ENCODE measurements at regions not wholly inside any gene's neighbourhood (a gene's known extent, or its start where the extent isn't known, plus 50 kb on each side); places are given as distances from the start of the nearest gene placed in this dataset.
"Not testable (repeated sequence)": the region's sequence is repeated elsewhere in the genome, so short reads cannot be mapped to it uniquely, and the experiment has no call there.

DNA sequence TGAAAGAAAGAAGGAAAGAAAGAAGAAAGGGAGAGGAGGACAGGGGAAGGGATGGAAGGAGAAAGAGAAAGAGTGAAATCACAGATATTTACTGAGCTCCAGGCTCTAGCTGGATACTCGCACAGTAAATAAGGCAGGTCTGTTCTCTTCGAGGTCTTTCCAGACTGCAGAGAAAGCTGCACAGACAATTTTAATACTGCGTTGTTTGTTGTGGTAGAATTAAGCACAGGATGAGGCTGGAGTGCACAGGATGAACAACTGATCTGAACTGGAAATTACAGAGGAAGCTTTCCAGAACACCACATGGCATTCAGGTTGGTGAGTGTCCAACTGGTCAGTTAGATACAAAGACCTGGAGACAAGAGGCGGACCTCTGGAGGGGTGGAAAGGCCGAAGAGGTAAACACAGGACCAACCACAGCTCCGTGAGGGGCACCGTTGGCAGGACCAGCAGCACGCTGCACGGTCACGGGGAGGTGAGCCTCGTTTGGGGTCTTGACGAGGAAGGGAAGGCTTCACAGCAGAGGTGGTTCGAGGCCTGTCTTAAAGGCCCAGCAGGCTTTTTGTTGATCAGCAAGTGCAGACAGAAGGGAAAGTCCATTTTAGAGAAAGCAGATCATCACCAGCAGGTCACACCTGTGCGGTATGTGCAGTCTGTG, 121.7 kb downstream of the ATP6V0E2 start:
- H3K36me3 ChIP-seq (ENCODE audit: control insufficient read depth, insufficient read depth, low read length); H3K27me3 ChIP-seq (ENCODE audit: control insufficient read depth, insufficient read depth, low read length); H3K9me3 ChIP-seq (ENCODE audit: control insufficient read depth, insufficient read depth, low read length); H3K4me3 ChIP-seq (ENCODE audit: low read depth, low read length); H3K4me1 ChIP-seq (ENCODE audit: control insufficient read depth, insufficient read depth, low read length); H3K27ac ChIP-seq (ENCODE audit: low read depth, low read length); H3K9ac ChIP-seq (ENCODE audit: low read depth, low read length): not testable (repeated sequence)

DNA sequence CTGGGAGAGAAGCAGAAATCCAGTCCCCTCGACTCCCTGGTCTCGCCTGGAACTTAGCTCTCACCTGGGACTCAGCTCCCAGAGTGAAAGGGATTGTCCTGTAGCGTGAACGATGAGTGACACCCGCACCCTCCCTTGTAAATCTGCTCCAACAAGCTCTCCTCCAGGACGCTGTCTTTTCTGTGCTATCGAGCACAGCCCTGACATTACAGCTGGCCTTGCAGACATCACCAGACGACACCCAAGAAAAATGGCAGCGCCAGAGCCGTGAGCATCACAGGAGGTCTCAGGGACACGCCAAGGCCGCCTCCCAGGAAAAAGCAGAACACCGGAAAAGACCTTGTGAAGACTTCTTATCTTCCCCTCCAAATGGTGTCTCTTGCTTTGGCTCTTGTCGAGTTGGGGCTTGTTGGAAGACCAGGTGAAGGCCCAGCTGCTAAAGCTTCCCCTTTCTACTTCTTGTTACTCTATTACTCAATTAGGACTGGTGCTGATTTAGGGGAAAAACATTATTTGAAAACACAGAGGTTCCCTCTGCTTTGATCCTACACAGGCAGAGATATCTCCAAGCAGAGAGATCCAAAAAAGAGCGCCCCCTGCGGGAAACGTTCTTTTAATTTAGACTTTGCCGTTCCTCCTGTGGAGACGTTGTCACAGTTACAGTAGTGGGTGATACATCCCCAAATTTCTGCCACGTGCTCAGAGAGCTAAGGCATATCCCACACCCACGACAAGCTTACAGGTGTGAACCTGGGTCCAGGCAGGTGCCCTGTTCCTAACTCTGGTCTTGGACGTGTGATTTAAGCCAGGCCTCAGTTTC, 127.2 kb downstream of the ATP6V0E2 start:
- not testable (repeated sequence) for H3K4me1 ChIP-seq (ENCODE audit: control insufficient read depth, insufficient read depth, low read length); H3K27me3 ChIP-seq (ENCODE audit: control insufficient read depth, insufficient read depth, low read length); H3K9ac ChIP-seq (ENCODE audit: low read depth, low read length); H3K4me3 ChIP-seq (ENCODE audit: low read depth, low read length); H3K9me3 ChIP-seq (ENCODE audit: control insufficient read depth, insufficient read depth, low read length); H3K27ac ChIP-seq (ENCODE audit: low read depth, low read length); H3K36me3 ChIP-seq (ENCODE audit: control insufficient read depth, insufficient read depth, low read length)

DNA sequence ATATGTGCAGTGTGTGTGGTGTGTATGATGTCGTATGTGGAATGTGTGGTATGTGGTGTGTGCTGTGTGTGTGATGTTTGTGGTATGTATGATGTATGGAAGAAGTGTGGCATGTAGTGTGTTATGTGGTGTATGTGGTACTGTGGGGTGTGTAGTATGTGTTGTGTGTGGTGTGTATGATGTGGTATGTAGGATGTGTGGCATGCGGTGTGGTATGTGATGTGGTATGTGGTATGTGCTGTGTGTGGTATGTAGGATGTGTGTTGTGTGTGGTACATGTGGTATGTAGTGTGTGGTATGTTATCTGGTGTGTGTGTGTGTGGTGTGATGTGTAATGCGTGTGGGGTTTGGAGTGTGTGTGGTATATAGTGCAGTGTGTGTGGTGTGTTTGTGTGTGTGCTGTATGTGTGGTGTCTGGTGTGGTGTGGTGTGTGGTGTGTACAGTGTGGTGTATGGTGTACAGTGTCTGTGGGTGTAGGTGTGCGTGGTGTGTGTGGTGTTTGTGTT, 129.6 kb downstream of the ATP6V0E2 start:
- no peaks in the 10 kb centered on the region for H3K27me3 ChIP-seq (ENCODE audit: control insufficient read depth, insufficient read depth, low read length)
- no peaks in the 10 kb centered on the region for H3K9me3 ChIP-seq (ENCODE audit: control insufficient read depth, insufficient read depth, low read length)
- H3K27ac ChIP-seq (ENCODE audit: low read depth, low read length): no peak overlapping the region
- no peaks in the 10 kb centered on the region for H3K4me1 ChIP-seq (ENCODE audit: control insufficient read depth, insufficient read depth, low read length)
- no peak overlapping the region for H3K4me3 ChIP-seq (ENCODE audit: low read depth, low read length)
- H3K9ac ChIP-seq (ENCODE audit: low read depth, low read length): no peak overlapping the region
- H3K36me3 ChIP-seq (ENCODE audit: control insufficient read depth, insufficient read depth, low read length): no peaks in the 10 kb centered on the region

DNA sequence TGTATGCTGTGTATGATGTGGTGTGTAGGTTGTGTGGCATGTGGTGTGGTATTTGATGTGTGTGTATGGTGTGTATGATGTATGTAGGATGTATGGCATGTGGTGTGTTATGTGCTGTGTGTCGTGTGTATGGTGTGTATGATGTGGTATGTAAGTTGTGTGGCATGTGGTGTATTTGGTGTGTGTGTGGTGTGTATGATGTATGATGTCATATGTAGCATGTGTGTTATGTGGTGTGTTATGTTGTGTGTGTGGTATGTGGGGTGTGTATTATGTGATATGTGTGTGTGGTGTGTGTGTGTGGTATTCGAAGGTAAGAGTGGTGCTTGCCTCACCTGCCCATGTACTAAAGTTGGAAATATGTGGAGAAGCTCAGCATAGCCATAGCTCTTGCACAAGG, 130.2 kb downstream of the ATP6V0E2 start:
- not testable (repeated sequence) for H3K36me3 ChIP-seq (ENCODE audit: control insufficient read depth, insufficient read depth, low read length); H3K27ac ChIP-seq (ENCODE audit: low read depth, low read length); H3K9me3 ChIP-seq (ENCODE audit: control insufficient read depth, insufficient read depth, low read length); H3K4me3 ChIP-seq (ENCODE audit: low read depth, low read length); H3K9ac ChIP-seq (ENCODE audit: low read depth, low read length); H3K27me3 ChIP-seq (ENCODE audit: control insufficient read depth, insufficient read depth, low read length); H3K4me1 ChIP-seq (ENCODE audit: control insufficient read depth, insufficient read depth, low read length)

DNA sequence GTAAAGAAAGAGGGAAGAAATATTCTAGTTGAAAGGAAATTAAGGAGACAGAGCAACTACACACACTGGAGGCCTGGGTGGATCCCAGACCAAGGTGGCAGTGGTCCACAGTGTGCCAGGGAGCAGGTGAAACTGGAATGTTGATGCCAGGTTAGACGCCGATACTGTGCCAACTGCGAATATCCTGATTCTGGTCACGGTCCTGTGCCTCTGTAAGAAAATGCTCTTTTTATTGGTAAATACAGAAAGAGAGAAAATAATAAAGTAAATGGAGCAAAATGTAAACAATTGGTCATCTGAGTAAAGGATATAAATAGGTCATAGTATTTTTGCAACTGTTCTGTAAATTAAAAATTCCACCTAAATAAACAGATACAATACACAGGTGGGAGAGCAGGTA, 131.1 kb downstream of the ATP6V0E2 start:
- not testable (repeated sequence) for H3K9me3 ChIP-seq (ENCODE audit: control insufficient read depth, insufficient read depth, low read length); H3K27ac ChIP-seq (ENCODE audit: low read depth, low read length); H3K4me1 ChIP-seq (ENCODE audit: control insufficient read depth, insufficient read depth, low read length); H3K4me3 ChIP-seq (ENCODE audit: low read depth, low read length); H3K9ac ChIP-seq (ENCODE audit: low read depth, low read length); H3K36me3 ChIP-seq (ENCODE audit: control insufficient read depth, insufficient read depth, low read length); H3K27me3 ChIP-seq (ENCODE audit: control insufficient read depth, insufficient read depth, low read length)

DNA sequence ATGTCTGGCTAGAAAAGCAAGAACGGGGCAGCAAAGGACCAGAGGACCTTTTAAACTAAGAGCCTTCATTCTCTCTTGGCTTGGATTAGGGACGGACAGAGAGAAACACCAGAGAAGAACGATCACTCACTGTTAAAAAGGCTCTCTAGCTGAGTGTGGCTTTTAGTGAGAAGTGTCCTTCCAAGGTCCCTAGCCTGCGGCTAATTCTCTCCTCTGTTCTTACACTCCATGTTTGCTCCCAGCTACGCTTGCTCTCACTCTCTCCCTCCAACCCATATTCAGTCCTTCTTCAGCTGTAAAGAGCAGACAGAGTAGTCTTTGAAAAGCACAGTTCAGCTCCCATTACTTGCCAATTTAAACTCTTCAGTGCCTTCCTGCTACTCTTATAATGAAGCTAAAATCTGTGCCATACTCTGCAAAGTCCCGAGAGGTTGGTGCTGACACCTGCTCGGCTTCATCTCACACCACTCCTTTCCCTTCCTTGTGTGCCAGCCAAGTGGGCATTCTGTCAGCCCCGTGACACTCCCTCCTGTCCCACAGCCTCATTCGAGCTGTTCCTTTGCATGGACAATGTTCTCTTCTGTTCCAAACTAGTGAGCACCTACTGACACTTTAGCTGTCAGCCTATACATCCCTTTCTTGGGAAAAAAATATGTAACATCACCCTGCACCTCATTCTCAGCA, 136.0 kb downstream of the ATP6V0E2 start:
- not testable (repeated sequence) for H3K27ac ChIP-seq (ENCODE audit: low read depth, low read length); H3K4me1 ChIP-seq (ENCODE audit: control insufficient read depth, insufficient read depth, low read length); H3K4me3 ChIP-seq (ENCODE audit: low read depth, low read length); H3K27me3 ChIP-seq (ENCODE audit: control insufficient read depth, insufficient read depth, low read length); H3K9me3 ChIP-seq (ENCODE audit: control insufficient read depth, insufficient read depth, low read length); H3K36me3 ChIP-seq (ENCODE audit: control insufficient read depth, insufficient read depth, low read length); H3K9ac ChIP-seq (ENCODE audit: low read depth, low read length)

DNA sequence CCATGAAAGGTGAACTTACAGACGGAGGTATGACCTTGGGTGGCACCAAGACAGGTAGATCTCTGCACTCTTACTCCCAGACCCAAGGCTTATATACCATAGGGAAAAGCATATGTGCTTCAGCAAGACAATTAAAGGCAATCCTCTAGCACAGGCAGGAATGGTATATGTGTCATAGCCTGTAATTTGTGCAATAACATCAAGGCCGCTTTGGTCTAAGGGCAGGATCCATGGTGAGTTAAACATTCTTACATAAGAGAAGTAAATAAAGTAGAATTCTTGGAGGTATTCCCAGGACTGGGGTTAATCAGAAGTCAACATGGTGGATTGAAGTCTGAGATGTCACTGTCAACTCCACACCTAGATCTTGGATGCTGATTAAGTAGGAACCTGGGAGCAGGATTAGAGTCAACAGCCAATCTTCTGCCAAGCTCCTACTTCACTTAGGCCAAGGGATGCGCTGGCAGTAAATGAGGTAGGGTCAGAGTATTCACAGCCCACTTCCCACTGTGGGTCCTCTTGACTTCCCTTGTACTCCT, 143.0 kb downstream of the ATP6V0E2 start:
- not testable (repeated sequence) for H3K27ac ChIP-seq (ENCODE audit: low read depth, low read length); H3K4me1 ChIP-seq (ENCODE audit: control insufficient read depth, insufficient read depth, low read length); H3K9ac ChIP-seq (ENCODE audit: low read depth, low read length); H3K27me3 ChIP-seq (ENCODE audit: control insufficient read depth, insufficient read depth, low read length); H3K9me3 ChIP-seq (ENCODE audit: control insufficient read depth, insufficient read depth, low read length); H3K4me3 ChIP-seq (ENCODE audit: low read depth, low read length); H3K36me3 ChIP-seq (ENCODE audit: control insufficient read depth, insufficient read depth, low read length)

DNA sequence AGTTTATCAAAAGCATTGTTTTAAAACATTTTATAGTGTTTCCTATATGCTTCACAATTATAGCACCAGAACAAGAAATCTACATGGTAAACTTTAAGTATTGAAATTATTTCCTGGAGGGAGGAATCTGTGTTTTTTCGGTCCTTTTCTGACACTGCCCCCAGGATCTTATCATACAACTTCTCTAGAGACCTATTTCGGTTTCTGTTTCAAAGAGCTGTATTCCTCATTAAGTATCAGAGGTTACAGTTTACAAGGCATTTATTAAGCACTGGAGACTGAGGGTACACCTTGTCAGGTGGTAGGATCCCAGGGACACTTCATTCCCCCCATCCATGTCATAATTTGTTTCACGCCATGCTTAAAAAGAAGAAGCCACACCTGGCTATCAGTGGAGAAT, 146.4 kb downstream of the ATP6V0E2 start:
- not testable (repeated sequence) for H3K27ac ChIP-seq (ENCODE audit: low read depth, low read length); H3K4me3 ChIP-seq (ENCODE audit: low read depth, low read length); H3K9me3 ChIP-seq (ENCODE audit: control insufficient read depth, insufficient read depth, low read length); H3K27me3 ChIP-seq (ENCODE audit: control insufficient read depth, insufficient read depth, low read length); H3K4me1 ChIP-seq (ENCODE audit: control insufficient read depth, insufficient read depth, low read length); H3K9ac ChIP-seq (ENCODE audit: low read depth, low read length); H3K36me3 ChIP-seq (ENCODE audit: control insufficient read depth, insufficient read depth, low read length)

DNA sequence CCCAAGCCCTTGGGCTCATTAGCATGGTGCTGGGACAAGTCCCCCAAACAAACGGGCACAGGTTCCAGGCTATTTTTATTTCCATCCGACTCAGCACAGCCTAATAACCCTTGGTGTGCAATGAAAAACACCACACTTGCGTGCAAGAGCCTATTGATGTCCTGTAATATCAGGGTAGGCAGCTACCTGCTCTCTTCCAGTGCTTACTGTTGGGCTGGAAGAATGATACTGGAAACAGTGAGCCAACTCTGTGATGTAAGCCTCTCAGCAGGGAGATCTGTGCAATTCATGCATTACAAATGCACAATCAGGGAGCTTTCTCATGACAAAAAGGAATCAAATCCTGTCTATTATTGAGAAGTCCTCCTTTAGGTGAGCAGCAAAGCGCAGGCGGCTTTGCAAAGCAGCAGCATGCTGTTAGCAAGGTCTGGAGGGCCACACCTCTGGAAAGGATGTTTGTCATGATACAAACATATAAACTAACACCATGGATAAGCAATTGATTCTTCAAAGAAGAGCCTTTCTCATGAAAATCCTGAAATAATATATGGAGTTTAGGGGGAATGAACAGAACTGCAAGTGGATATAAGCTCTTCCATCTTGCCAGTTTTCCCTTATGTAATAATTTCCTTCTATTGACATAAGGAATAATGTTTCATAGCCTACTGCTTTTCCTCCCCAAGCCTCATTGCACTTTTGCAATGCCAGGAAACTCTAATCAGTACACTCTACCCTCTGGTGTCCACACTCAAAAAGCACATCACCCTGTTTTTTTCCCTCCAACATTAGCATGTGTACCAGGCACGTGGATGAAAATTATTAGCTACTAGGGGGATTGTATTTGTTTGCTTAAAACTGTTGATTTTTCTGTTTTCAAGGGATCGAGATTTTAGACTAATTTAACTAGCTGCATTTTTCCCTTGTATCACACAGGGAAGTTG, 151.1 kb downstream of the ATP6V0E2 start:
- not testable (repeated sequence) for H3K4me1 ChIP-seq (ENCODE audit: control insufficient read depth, insufficient read depth, low read length); H3K27ac ChIP-seq (ENCODE audit: low read depth, low read length); H3K27me3 ChIP-seq (ENCODE audit: control insufficient read depth, insufficient read depth, low read length); H3K36me3 ChIP-seq (ENCODE audit: control insufficient read depth, insufficient read depth, low read length); H3K4me3 ChIP-seq (ENCODE audit: low read depth, low read length); H3K9ac ChIP-seq (ENCODE audit: low read depth, low read length); H3K9me3 ChIP-seq (ENCODE audit: control insufficient read depth, insufficient read depth, low read length)

DNA sequence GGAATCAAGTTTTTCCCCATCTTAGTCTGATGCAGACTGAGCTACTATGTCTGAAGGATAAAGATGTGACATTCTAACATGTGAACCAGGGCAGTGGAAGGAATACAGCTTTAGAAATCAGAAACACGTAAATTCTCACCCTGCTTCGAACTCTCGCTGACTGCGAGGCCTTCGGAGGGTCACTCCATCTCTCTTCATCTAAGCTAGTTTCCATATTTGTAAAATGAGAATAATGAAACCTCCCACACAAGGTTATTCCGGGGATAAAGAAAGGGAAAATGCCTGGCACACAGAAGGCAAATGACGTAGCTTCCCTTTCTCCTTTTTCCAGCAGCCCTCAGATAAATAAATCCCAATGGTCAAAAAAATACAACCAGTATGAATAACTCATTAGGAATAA, 152.0 kb downstream of the ATP6V0E2 start:
- H3K9ac ChIP-seq (ENCODE audit: low read depth, low read length): not testable (repeated sequence)

More for the DNA sequence above, 152.0 kb downstream of the ATP6V0E2 start:
- H3K27ac ChIP-seq (ENCODE audit: low read depth, low read length); H3K9me3 ChIP-seq (ENCODE audit: control insufficient read depth, insufficient read depth, low read length); H3K4me3 ChIP-seq (ENCODE audit: low read depth, low read length); H3K27me3 ChIP-seq (ENCODE audit: control insufficient read depth, insufficient read depth, low read length); H3K36me3 ChIP-seq (ENCODE audit: control insufficient read depth, insufficient read depth, low read length); H3K4me1 ChIP-seq (ENCODE audit: control insufficient read depth, insufficient read depth, low read length): not testable (repeated sequence)

All from HUES48 (cell line).